ENCODE measurements at regions not wholly inside any gene's neighbourhood (a gene's known extent, or its start where the extent isn't known, plus 50 kb on each side); places are given as distances from the start of the nearest gene placed in this dataset.
"Not testable (repeated sequence)": the region's sequence is repeated elsewhere in the genome, so short reads cannot be mapped to it uniquely, and the experiment has no call there.

- not testable (repeated sequence) for DNase-seq
Observed at GRCh38 chr5:176061269-176061622, 93.1 kb upstream of the THOC3 start.

- not testable (repeated sequence) for DNase-seq
Observed at GRCh38 chr5:176061660-176062059, 93.5 kb upstream of the THOC3 start.

- not testable (repeated sequence) for DNase-seq
Observed at GRCh38 chr5:176066262-176066945, 98.3 kb upstream of the THOC3 start.

GRCh38 chr5:176067162-176067561 is 99.0 kb upstream of the THOC3 start:
- DNase-seq, result not testable (repeated sequence)

- DNase-seq, result not testable (repeated sequence)
Observed at GRCh38 chr5:176067948-176068347, 99.8 kb upstream of the THOC3 start.

- DNase-seq, result not testable (repeated sequence)
Observed at GRCh38 chr5:176073996-176074571, 106.0 kb upstream of the THOC3 start.

- DNase-seq, result not testable (repeated sequence)
Observed at GRCh38 chr5:176083717-176084116, 115.6 kb upstream of the THOC3 start.

GRCh38 chr5:176103083-176103482 is 135.0 kb upstream of the THOC3 start:
- not testable (repeated sequence) for DNase-seq

GRCh38 chr5:176112888-176113287 is 125.3 kb upstream of the SIMC1 start:
- DNase-seq, result not testable (repeated sequence)

GRCh38 chr5:176113673-176114335 is 124.4 kb upstream of the SIMC1 start:
- not testable (repeated sequence) for DNase-seq

- DNase-seq, result not testable (repeated sequence)
Observed at GRCh38 chr5:176114825-176115224, 123.4 kb upstream of the SIMC1 start.

GRCh38 chr5:176117699-176118238 is 120.5 kb upstream of the SIMC1 start:
- not testable (repeated sequence) for DNase-seq

GRCh38 chr5:176122361-176122760 is 115.9 kb upstream of the SIMC1 start:
- not testable (repeated sequence) for DNase-seq

- not testable (repeated sequence) for DNase-seq
Observed at GRCh38 chr5:176124120-176124519, 114.1 kb upstream of the SIMC1 start.

GRCh38 chr5:176131771-176132170 is 106.5 kb upstream of the SIMC1 start:
- no peak for DNase-seq

GRCh38 chr5:176132471-176133288 is 105.5 kb upstream of the SIMC1 start:
- DNase-seq, result peak in 1 of 4 experiments; percentile 24

- DNase-seq, result peak in 1 of 4 experiments; percentile 24
Observed at GRCh38 chr5:176133289-176133870, 104.8 kb upstream of the SIMC1 start.

GRCh38 chr5:176133877-176134276 is 104.3 kb upstream of the SIMC1 start:
- no peak for DNase-seq

- DNase-seq, result no peak
Observed at GRCh38 chr5:176134529-176135223, 103.5 kb upstream of the SIMC1 start.

GRCh38 chr5:176140138-176140537 is 98.1 kb upstream of the SIMC1 start:
- DNase-seq, result not testable (repeated sequence)

- no peak for DNase-seq
Observed at GRCh38 chr5:176144508-176144907, 93.7 kb upstream of the SIMC1 start.

- not testable (repeated sequence) for DNase-seq
Observed at GRCh38 chr5:176149948-176150347, 88.3 kb upstream of the SIMC1 start.

Data from activated naive CD4-positive, alpha-beta T cell (primary cell).